Nephron (organoid): ENCODE measurements at regions not wholly inside any gene's neighbourhood (a gene's known extent, or its start where the extent isn't known, plus 50 kb on each side); places are given as distances from the start of the nearest gene placed in this dataset.
"Not testable (repeated sequence)": the region's sequence is repeated elsewhere in the genome, so short reads cannot be mapped to it uniquely, and the experiment has no call there.

ENCODE experiments used
- H3K27ac Mint-ChIP-seq, 3 experiments: 2 replicates each; pipeline ENCODE4 v1.8.0; 2020; ENCODE audit warnings: mixed read lengths in 3 of 3, mild to moderate bottlenecking in 2 of 3, moderate library complexity in 1 of 3
- H3K27me3 Mint-ChIP-seq: 2 replicates; pipeline ENCODE4 v1.8.0; 2021; ENCODE audit warnings: low read depth, mild to moderate bottlenecking, moderate library complexity, mixed read lengths
- H3K36me3 Mint-ChIP-seq: 2 replicates; pipeline ENCODE4 v1.8.0; 2020; ENCODE audit warnings: low read depth, mixed read lengths
- H3K4me1 Mint-ChIP-seq: 2 replicates; pipeline ENCODE4 v1.8.0; 2020; ENCODE audit warnings: mixed read lengths
- H3K4me3 Mint-ChIP-seq, 3 experiments: 2 replicates each; pipeline ENCODE4 v1.8.0; 2020; ENCODE audit warnings: mild to moderate bottlenecking in 3 of 3, mixed read lengths in 3 of 3, moderate library complexity in 2 of 3
- H3K9me3 Mint-ChIP-seq: 2 replicates; pipeline ENCODE4 v1.8.0; 2020; ENCODE audit warnings: mixed read lengths
- CTCF ChIP-seq, 3 experiments: fragments of 200-600 bp; sonication (generic); IDR thresholded peaks; one replicate each; pipeline ENCODE4 v1.5.0; 2021; ENCODE audit warnings: antibody characterized with exemption in 3 of 3; ENCODE audit not compliant: unreplicated experiment in 3 of 3

GRCh38 chr13:60671386-60671785, 274.4 kb downstream of the TDRD3 start:
- Mint-ChIP-seq H3K9me3 (peaks cover 17% of the 10 kb centered on the region), H3K27me3 (no peaks in the 10 kb centered on the region), H3K4me1 (no peaks in the 10 kb centered on the region), H3K4me3 (no peak overlapping the region), H3K36me3 (no peaks in the 10 kb centered on the region), H3K27ac (no peak overlapping the region)
- TF ChIP-seq CTCF (IDR thresholded peaks at IDR 0.05; ENCODE audit: unreplicated experiment in 3 of 3), result no peak

- Mint-ChIP-seq H3K36me3 (no peaks in the 10 kb centered on the region), H3K9me3 (peaks cover 4% of the 10 kb centered on the region), H3K27me3 (no peaks in the 10 kb centered on the region), H3K4me1 (no peaks in the 10 kb centered on the region), H3K27ac (no peak overlapping the region), H3K4me3 (no peak overlapping the region)
- TF ChIP-seq CTCF (IDR thresholded peaks at IDR 0.05; ENCODE audit: unreplicated experiment in 3 of 3), result no peak
Observed at GRCh38 chr13:60663788-60664187, 266.8 kb downstream of the TDRD3 start.

- Mint-ChIP-seq H3K27ac (no peak overlapping the region), H3K4me3 (no peak overlapping the region), H3K4me1 (no peaks in the 10 kb centered on the region), H3K36me3 (no peaks in the 10 kb centered on the region), H3K9me3 (peaks cover 4% of the 10 kb centered on the region), H3K27me3 (no peaks in the 10 kb centered on the region)
- no peak for TF ChIP-seq CTCF (IDR thresholded peaks at IDR 0.05; ENCODE audit: unreplicated experiment in 3 of 3)
Observed at GRCh38 chr13:60662595-60662994, 265.6 kb downstream of the TDRD3 start.

GRCh38 chr13:60661521-60661920, 264.5 kb downstream of the TDRD3 start:
- Mint-ChIP-seq H3K4me3 (no peak overlapping the region), H3K4me1 (no peaks in the 10 kb centered on the region), H3K27me3 (no peaks in the 10 kb centered on the region), H3K27ac (no peak overlapping the region), H3K9me3 (peaks cover 4% of the 10 kb centered on the region), H3K36me3 (no peaks in the 10 kb centered on the region)
- no peak for TF ChIP-seq CTCF (IDR thresholded peaks at IDR 0.05; ENCODE audit: unreplicated experiment in 3 of 3)

GRCh38 chr13:60657586-60657985, 260.6 kb downstream of the TDRD3 start:
- H3K4me3 Mint-ChIP-seq, H3K4me1 Mint-ChIP-seq, H3K27ac Mint-ChIP-seq, H3K36me3 Mint-ChIP-seq, H3K9me3 Mint-ChIP-seq, H3K27me3 Mint-ChIP-seq: not testable (repeated sequence)

GRCh38 chr13:60655256-60655655, 258.2 kb downstream of the TDRD3 start:
- Mint-ChIP-seq H3K27ac (no peak overlapping the region), H3K27me3 (no peaks in the 10 kb centered on the region), H3K4me1 (no peaks in the 10 kb centered on the region), H3K4me3 (no peak overlapping the region), H3K36me3 (no peaks in the 10 kb centered on the region), H3K9me3 (peaks cover 2% of the 10 kb centered on the region)
- TF ChIP-seq CTCF (IDR thresholded peaks at IDR 0.05; ENCODE audit: unreplicated experiment in 3 of 3), result no peak
